Activated CD8-positive, alpha-beta T cell treated with anti-CD3 and anti-CD28 coated beads for 36 hours (primary cell): ENCODE measurements at regions not wholly inside any gene's neighbourhood (a gene's known extent, or its start where the extent isn't known, plus 50 kb on each side); places are given as distances from the start of the nearest gene placed in this dataset.

Experiments
- ATAC-seq: fragments of 200-7000 bp; cut with Tn5 transposase; one replicate; pipeline ENCODE4 v1.10.0; 2021; ENCODE audit warnings: mild to moderate bottlenecking, moderate library complexity
- CTCF ChIA-PET: fragments of 350-600 bp; sonication (Branson Sonifier 250); formaldehyde crosslinking; loops from one replicate; lab custom pipeline; 2021; ENCODE audit warnings: antibody characterized with exemption; lab: Charles Lee
- POLR2A ChIA-PET: fragments of 350-600 bp; sonication (Branson Sonifier 250); formaldehyde crosslinking; loops from one replicate; lab custom pipeline; 2021; ENCODE audit warnings: antibody characterized with exemption; lab: Charles Lee
- DNase-seq: peaks from one replicate; pipeline ENCODE4 v3.0.0-alpha.2; 2020
- H3K27ac Mint-ChIP-seq: one replicate; pipeline ENCODE4 v1.8.0; 2021; ENCODE audit warnings: mild to moderate bottlenecking, mixed read lengths
- H3K27me3 Mint-ChIP-seq: one replicate; pipeline ENCODE4 v1.8.0; 2021; ENCODE audit warnings: mixed read lengths
- H3K36me3 Mint-ChIP-seq: one replicate; pipeline ENCODE4 v1.8.0; 2021; ENCODE audit warnings: low read depth, mixed read lengths
- H3K4me1 Mint-ChIP-seq: one replicate; pipeline ENCODE4 v1.8.0; 2021; ENCODE audit warnings: low read depth, mixed read lengths
- H3K4me3 Mint-ChIP-seq: one replicate; pipeline ENCODE4 v1.8.0; 2021; ENCODE audit warnings: mild to moderate bottlenecking, moderate library complexity, mixed read lengths
- H3K9me3 Mint-ChIP-seq: one replicate; pipeline ENCODE4 v1.8.0; 2021; ENCODE audit warnings: mixed read lengths
- intact Hi-C: fragments of 100-400 bp; cut with micrococcal nuclease; formaldehyde crosslinking; loops from one replicate; pipeline ENCODE4 v1.10.0; 2022
- TF ChIP-seq, protein P1 (sequence below): fragments of 200-600 bp; IDR thresholded peaks from one replicate; pipeline ENCODE4 v1.8.0; 2022; ENCODE audit warnings: antibody characterized with exemption, mild to moderate bottlenecking

GRCh38 chr1:18020021-18020817 is 87.4 kb upstream of the IGSF21 start:
- peaks cover 8% of the 10 kb centered on the region for H3K27me3 Mint-ChIP-seq
- H3K4me3 Mint-ChIP-seq = no peak overlapping the region
- POLR2A ChIA-PET = no interaction called here
- intact Hi-C loops = no loop called here
- ATAC-seq = no peak
- no peak overlapping the region for H3K27ac Mint-ChIP-seq
- H3K9me3 Mint-ChIP-seq = no peaks in the 10 kb centered on the region
- TF ChIP-seq, protein P1, sequence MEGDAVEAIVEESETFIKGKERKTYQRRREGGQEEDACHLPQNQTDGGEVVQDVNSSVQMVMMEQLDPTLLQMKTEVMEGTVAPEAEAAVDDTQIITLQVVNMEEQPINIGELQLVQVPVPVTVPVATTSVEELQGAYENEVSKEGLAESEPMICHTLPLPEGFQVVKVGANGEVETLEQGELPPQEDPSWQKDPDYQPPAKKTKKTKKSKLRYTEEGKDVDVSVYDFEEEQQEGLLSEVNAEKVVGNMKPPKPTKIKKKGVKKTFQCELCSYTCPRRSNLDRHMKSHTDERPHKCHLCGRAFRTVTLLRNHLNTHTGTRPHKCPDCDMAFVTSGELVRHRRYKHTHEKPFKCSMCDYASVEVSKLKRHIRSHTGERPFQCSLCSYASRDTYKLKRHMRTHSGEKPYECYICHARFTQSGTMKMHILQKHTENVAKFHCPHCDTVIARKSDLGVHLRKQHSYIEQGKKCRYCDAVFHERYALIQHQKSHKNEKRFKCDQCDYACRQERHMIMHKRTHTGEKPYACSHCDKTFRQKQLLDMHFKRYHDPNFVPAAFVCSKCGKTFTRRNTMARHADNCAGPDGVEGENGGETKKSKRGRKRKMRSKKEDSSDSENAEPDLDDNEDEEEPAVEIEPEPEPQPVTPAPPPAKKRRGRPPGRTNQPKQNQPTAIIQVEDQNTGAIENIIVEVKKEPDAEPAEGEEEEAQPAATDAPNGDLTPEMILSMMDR = no peak
- H3K36me3 Mint-ChIP-seq = no peaks in the 10 kb centered on the region
- no peaks in the 10 kb centered on the region for H3K4me1 Mint-ChIP-seq
- no peak for DNase-seq
- CTCF ChIA-PET = no interaction called here

GRCh38 chr1:18021242-18021641 is 86.4 kb upstream of the IGSF21 start:
- ChIA-PET POLR2A (no interaction called here), CTCF (no interaction called here)
- H3K9me3 Mint-ChIP-seq = no peaks in the 10 kb centered on the region
- no peak overlapping the region for H3K4me3 Mint-ChIP-seq
- H3K27me3 Mint-ChIP-seq = peaks cover 8% of the 10 kb centered on the region
- TF ChIP-seq, protein P1 = no peak
- intact Hi-C loops = no loop called here
- H3K27ac Mint-ChIP-seq = no peak overlapping the region
- no peaks in the 10 kb centered on the region for H3K36me3 Mint-ChIP-seq
- no peaks in the 10 kb centered on the region for H3K4me1 Mint-ChIP-seq
- no peak for DNase-seq
- ATAC-seq = no peak

GRCh38 chr1:18032172-18032859 is 75.3 kb upstream of the IGSF21 start:
- Mint-ChIP-seq H3K27ac (no peak overlapping the region), H3K4me3 (no peak overlapping the region), H3K36me3 (no peaks in the 10 kb centered on the region), H3K9me3 (no peaks in the 10 kb centered on the region), H3K27me3 (peaks cover 4% of the 10 kb centered on the region), H3K4me1 (no peaks in the 10 kb centered on the region)
- ATAC-seq (no peak), DNase-seq (no peak)
- ChIA-PET CTCF (no interaction called here), POLR2A (no interaction called here)
- intact Hi-C loops = no loop called here
- TF ChIP-seq, protein P1 = no peak

- ChIA-PET CTCF (no interaction called here), POLR2A (no interaction called here)
- H3K4me1 Mint-ChIP-seq = peaks cover 3% of the 10 kb centered on the region
- H3K36me3 Mint-ChIP-seq = no peaks in the 10 kb centered on the region
- ATAC-seq (no peak), DNase-seq (no peak)
- no peaks in the 10 kb centered on the region for H3K9me3 Mint-ChIP-seq
- intact Hi-C loops = no loop called here
- H3K27me3 Mint-ChIP-seq = peaks cover 6% of the 10 kb centered on the region
- TF ChIP-seq, protein P1 = no peak
- H3K4me3 Mint-ChIP-seq = no peak overlapping the region
- H3K27ac Mint-ChIP-seq = no peak overlapping the region
Measured at GRCh38 chr1:18035145-18035544, 72.5 kb upstream of the IGSF21 start.

- Mint-ChIP-seq H3K27ac (no peak overlapping the region), H3K36me3 (no peaks in the 10 kb centered on the region), H3K4me1 (peaks cover 3% of the 10 kb centered on the region), H3K4me3 (no peak overlapping the region), H3K9me3 (no peaks in the 10 kb centered on the region), H3K27me3 (peaks cover 3% of the 10 kb centered on the region)
- POLR2A ChIA-PET = no interaction called here
- DNase-seq (no peak), ATAC-seq (no peak)
- intact Hi-C loops = no loop called here
- CTCF ChIA-PET = no interaction called here
- TF ChIP-seq, protein P1 = no peak
Measured at GRCh38 chr1:18037651-18038050, 69.9 kb upstream of the IGSF21 start.
